Loucy (cell line): ENCODE measurements at regions not wholly inside any gene's neighbourhood (a gene's known extent, or its start where the extent isn't known, plus 50 kb on each side); places are given as distances from the start of the nearest gene placed in this dataset.

ENCODE experiments used
- H2AFZ ChIP-seq: fragments of 200-600 bp; sonication (generic); 2 replicates; pipeline ENCODE4 v1.6.0; 2016; ENCODE audit warnings: antibody characterized with exemption, mild to moderate bottlenecking, low read length, moderate library complexity
- H3F3A ChIP-seq: fragments of 200-600 bp; 2 replicates; pipeline ENCODE4 v1.6.0; 2016; ENCODE audit warnings: antibody characterized with exemption, low read depth, mild to moderate bottlenecking
- H3K27me3 ChIP-seq: fragments of 200-600 bp; sonication (generic); 2 replicates; pipeline ENCODE4 v1.6.1; 2014; ENCODE audit warnings: low read length, mild to moderate bottlenecking; ENCODE audit not compliant: insufficient read depth, poor library complexity, severe bottlenecking
- H3K36me3 ChIP-seq: fragments of 200-600 bp; sonication (generic); 2 replicates; pipeline ENCODE4 v1.6.1; 2016; ENCODE audit warnings: low read length; ENCODE audit not compliant: insufficient read depth
- H3K4me1 ChIP-seq: fragments of 200-600 bp; sonication (generic); 2 replicates; pipeline ENCODE4 v1.5.1; 2014; ENCODE audit warnings: low read length, mild to moderate bottlenecking; ENCODE audit not compliant: insufficient read depth, poor library complexity, severe bottlenecking
- H3K4me2 ChIP-seq: fragments of 200-600 bp; sonication (generic); 2 replicates; pipeline ENCODE4 v1.6.0; 2014; ENCODE audit warnings: antibody characterized with exemption, low read length, low read depth, mild to moderate bottlenecking; ENCODE audit not compliant: poor library complexity, severe bottlenecking
- H3K4me3 ChIP-seq: fragments of 200-600 bp; sonication (generic); 2 replicates; pipeline ENCODE4 v1.5.1; 2014; ENCODE audit warnings: low read length, mild to moderate bottlenecking, mixed read lengths; ENCODE audit not compliant: poor library complexity, severe bottlenecking
- H3K79me2 ChIP-seq: fragments of 200-600 bp; sonication (generic); 2 replicates; pipeline ENCODE4 v1.6.1; 2014; ENCODE audit warnings: low read length; ENCODE audit not compliant: insufficient read depth
- H3K9ac ChIP-seq: fragments of 200-600 bp; sonication (generic); 2 replicates; pipeline ENCODE4 v1.6.0; 2014; ENCODE audit warnings: mild to moderate bottlenecking, low read depth, low read length, moderate library complexity; ENCODE audit not compliant: poor library complexity, severe bottlenecking
- H3K9me2 ChIP-seq: fragments of 200-600 bp; sonication (generic); replicated peaks from 2 replicates; pipeline ENCODE4 v1.6.1; 2016; ENCODE audit warnings: low read depth, low read length, mixed read lengths
- H3K9me3 ChIP-seq: fragments of 200-600 bp; sonication (generic); 2 replicates; pipeline ENCODE4 v1.6.1; 2014; ENCODE audit warnings: mild to moderate bottlenecking, antibody characterized with exemption, low read length, low read depth; ENCODE audit not compliant: insufficient read depth
- H4K20me1 ChIP-seq: fragments of 200-600 bp; sonication (generic); 2 replicates; pipeline ENCODE4 v1.6.0; 2014; ENCODE audit warnings: antibody characterized with exemption, low read length, mild to moderate bottlenecking; ENCODE audit not compliant: insufficient read depth, poor library complexity, severe bottlenecking
- CTCF ChIP-seq: fragments of 200-600 bp; sonication (generic); conservative IDR thresholded peaks from 2 replicates; pipeline ENCODE4 v1.5.1; 2014; ENCODE audit warnings: mild to moderate bottlenecking, antibody characterized with exemption, low read length
- EZH2phosphoT487 ChIP-seq: fragments of 200-600 bp; IDR thresholded peaks from 2 replicates; pipeline ENCODE4 v1.6.1; 2018; ENCODE audit warnings: antibody characterized with exemption, mild to moderate bottlenecking, moderate library complexity, borderline replicate concordance

- H3K9ac ChIP-seq, result no peak overlapping the region
- H3K36me3 ChIP-seq, result no peaks in the 10 kb centered on the region
- TF ChIP-seq CTCF (no peak), EZH2phosphoT487 (no peak)
- no peaks in the 10 kb centered on the region for H3K4me1 ChIP-seq
- H3K27me3 ChIP-seq, result no peaks in the 10 kb centered on the region
- H2AFZ ChIP-seq, result no peak overlapping the region
- no peaks in the 10 kb centered on the region for H3K9me2 ChIP-seq
- no peaks in the 10 kb centered on the region for H3K9me3 ChIP-seq
- H3K4me3 ChIP-seq, result no peak overlapping the region
- no peaks in the 10 kb centered on the region for H3K79me2 ChIP-seq
- no peak overlapping the region for H3K4me2 ChIP-seq
- no peaks in the 10 kb centered on the region for H4K20me1 ChIP-seq
- no peaks in the 10 kb centered on the region for H3F3A ChIP-seq
These were observed 260.9 kb upstream of the SLCO3A1 start for GRCh38 chr15:91592567-91592966.

- H3K4me2 ChIP-seq, result no peak overlapping the region
- no peaks in the 10 kb centered on the region for H3K9me3 ChIP-seq
- H3K4me3 ChIP-seq, result no peak overlapping the region
- H3K4me1 ChIP-seq, result no peaks in the 10 kb centered on the region
- H2AFZ ChIP-seq, result no peak overlapping the region
- H3K9me2 ChIP-seq, result no peaks in the 10 kb centered on the region
- H3K9ac ChIP-seq, result no peak overlapping the region
- no peak for TF ChIP-seq CTCF
- TF ChIP-seq EZH2phosphoT487, result no peak
- no peaks in the 10 kb centered on the region for H3K79me2 ChIP-seq
- H3K27me3 ChIP-seq, result no peaks in the 10 kb centered on the region
- no peaks in the 10 kb centered on the region for H4K20me1 ChIP-seq
- no peaks in the 10 kb centered on the region for H3K36me3 ChIP-seq
- no peaks in the 10 kb centered on the region for H3F3A ChIP-seq
These were observed 260.4 kb upstream of the SLCO3A1 start for GRCh38 chr15:91593067-91593466.

- TF ChIP-seq EZH2phosphoT487, result no peak
- TF ChIP-seq CTCF, result no peak
- H4K20me1 ChIP-seq, result no peaks in the 10 kb centered on the region
- no peak overlapping the region for H3K4me2 ChIP-seq
- no peaks in the 10 kb centered on the region for H3K79me2 ChIP-seq
- no peaks in the 10 kb centered on the region for H3K27me3 ChIP-seq
- no peak overlapping the region for H3K9ac ChIP-seq
- no peaks in the 10 kb centered on the region for H3F3A ChIP-seq
- H3K4me1 ChIP-seq, result no peaks in the 10 kb centered on the region
- no peaks in the 10 kb centered on the region for H3K9me3 ChIP-seq
- H2AFZ ChIP-seq, result no peak overlapping the region
- no peak overlapping the region for H3K4me3 ChIP-seq
- no peaks in the 10 kb centered on the region for H3K9me2 ChIP-seq
- H3K36me3 ChIP-seq, result no peaks in the 10 kb centered on the region
These were observed 259.9 kb upstream of the SLCO3A1 start for GRCh38 chr15:91593653-91594052.
